Neural cell (in vitro differentiated cells): ENCODE measurements at regions not wholly inside any gene's neighbourhood (a gene's known extent, or its start where the extent isn't known, plus 50 kb on each side); places are given as distances from the start of the nearest gene placed in this dataset.

Experiments used
- H2AFZ ChIP-seq: fragments of 200-600, 300-800 bp; sonication (generic), shearing (Covaris generic); 2 replicates; pipeline ENCODE4 v1.6.0; 2014; ENCODE audit warnings: low read depth, mild to moderate bottlenecking, antibody characterized with exemption, low read length, moderate library complexity
- H3F3A ChIP-seq: fragments of 200-600 bp; shearing (Covaris generic); 2 replicates; pipeline ENCODE4 v1.6.1; 2016; ENCODE audit warnings: mild to moderate bottlenecking, moderate library complexity, mixed read lengths, antibody characterized with exemption, low read length; ENCODE audit not compliant: insufficient read depth, poor library complexity, severe bottlenecking
- H3K27ac ChIP-seq: fragments of 200-600, 300-800 bp; sonication (generic), shearing (Covaris generic); 2 replicates; pipeline ENCODE4 v1.5.1; 2014; ENCODE audit warnings: mild to moderate bottlenecking, low read length, moderate library complexity
- H3K27me3 ChIP-seq: fragments of 300-800, 200-600 bp; sonication (generic), shearing (Covaris generic); 2 replicates; pipeline ENCODE4 v1.6.0; 2014; ENCODE audit warnings: mild to moderate bottlenecking, low read depth, low read length, moderate library complexity; ENCODE audit not compliant: insufficient read depth
- H3K36me3 ChIP-seq: fragments of 300-800, 200-600 bp; sonication (generic), shearing (Covaris generic); 2 replicates; pipeline ENCODE4 v1.5.1; 2014; ENCODE audit warnings: mild to moderate bottlenecking, antibody characterized with exemption, low read length, moderate library complexity; ENCODE audit not compliant: insufficient read depth
- H3K4me2 ChIP-seq: fragments of 300-800, 200-600 bp; sonication (generic), shearing (Covaris generic); 2 replicates; pipeline ENCODE4 v1.6.0; 2014; ENCODE audit warnings: mild to moderate bottlenecking, low read length
- H3K4me3 ChIP-seq: fragments of 300-800, 200-600 bp; sonication (generic), shearing (Covaris generic); 2 replicates; pipeline ENCODE4 v1.5.1; 2014; ENCODE audit warnings: mild to moderate bottlenecking, low read length, moderate library complexity
- H3K79me2 ChIP-seq: fragments of 200-600 bp; shearing (Covaris generic); replicated peaks from 2 replicates; pipeline ENCODE4 v1.6.0; 2014; ENCODE audit warnings: mild to moderate bottlenecking, low read length, moderate library complexity; ENCODE audit not compliant: insufficient read depth
- H3K9ac ChIP-seq: fragments of 300-800, 200-600 bp; sonication (generic), shearing (Covaris generic); 2 replicates; pipeline ENCODE4 v1.6.1; 2016; ENCODE audit warnings: mild to moderate bottlenecking, low read length, mixed read lengths
- H3K9me2 ChIP-seq: fragments of 200-600 bp; shearing (Covaris generic); 2 replicates; pipeline ENCODE4 v1.6.1; 2016; ENCODE audit warnings: mild to moderate bottlenecking, low read length, mixed read lengths; ENCODE audit not compliant: insufficient read depth
- H3K9me3 ChIP-seq: fragments of 200-600, 300-800 bp; sonication (generic), shearing (Covaris generic); 2 replicates; pipeline ENCODE4 v1.6.1; 2016; ENCODE audit warnings: mild to moderate bottlenecking, mixed run types, low read length, moderate library complexity, mixed read lengths
- H4K20me1 ChIP-seq: fragments of 200-600 bp; shearing (Covaris generic); 2 replicates; pipeline ENCODE4 v1.6.1; 2016; ENCODE audit warnings: mild to moderate bottlenecking, mixed run types; ENCODE audit not compliant: insufficient read depth
- CTCF ChIP-seq: fragments of 450-650 bp; IDR thresholded peaks from 2 replicates; pipeline ENCODE4 v1.5.1; 2014; ENCODE audit warnings: antibody characterized with exemption, mild to moderate bottlenecking, moderate library complexity; ENCODE audit not compliant: poor library complexity, severe bottlenecking
- EP300 ChIP-seq: fragments of 450-650 bp; conservative IDR thresholded peaks from 2 replicates; pipeline ENCODE4 v1.6.1; 2014; ENCODE audit warnings: antibody characterized with exemption, mild to moderate bottlenecking, moderate library complexity; ENCODE audit not compliant: poor library complexity, severe bottlenecking
- EZH2 ChIP-seq: fragments of 200-600, 300-800 bp; shearing (Covaris generic), sonication (generic); IDR thresholded peaks from 2 replicates; pipeline ENCODE4 v1.6.1; 2014; ENCODE audit warnings: antibody characterized with exemption, low read length, borderline replicate concordance, mild to moderate bottlenecking; ENCODE audit not compliant: insufficient read depth, poor library complexity, severe bottlenecking
- MXI1 ChIP-seq: fragments of 450-650 bp; conservative IDR thresholded peaks from 2 replicates; pipeline ENCODE4 v1.6.1; 2014; ENCODE audit warnings: antibody characterized with exemption, mild to moderate bottlenecking; ENCODE audit not compliant: poor library complexity, severe bottlenecking
- POLR2AphosphoS5 ChIP-seq: IDR thresholded peaks from 2 replicates; pipeline ENCODE4 v1.6.1; 2012
- RAD21 ChIP-seq: fragments of 450-650 bp; conservative IDR thresholded peaks from 2 replicates; pipeline ENCODE4 v1.6.1; 2014; ENCODE audit warnings: antibody characterized with exemption, mild to moderate bottlenecking, moderate library complexity
- REST ChIP-seq: IDR thresholded peaks from 2 replicates; pipeline ENCODE4 v1.6.1; 2012; ENCODE audit warnings: borderline replicate concordance
- SMC3 ChIP-seq: fragments of 450-650 bp; conservative IDR thresholded peaks from 2 replicates; pipeline ENCODE4 v1.6.1; 2014; ENCODE audit warnings: antibody characterized with exemption, mild to moderate bottlenecking, moderate library complexity; ENCODE audit not compliant: poor library complexity
- TAF1 ChIP-seq: IDR thresholded peaks from 2 replicates; pipeline ENCODE4 v1.6.1; 2012; ENCODE audit warnings: low read depth

DNA sequence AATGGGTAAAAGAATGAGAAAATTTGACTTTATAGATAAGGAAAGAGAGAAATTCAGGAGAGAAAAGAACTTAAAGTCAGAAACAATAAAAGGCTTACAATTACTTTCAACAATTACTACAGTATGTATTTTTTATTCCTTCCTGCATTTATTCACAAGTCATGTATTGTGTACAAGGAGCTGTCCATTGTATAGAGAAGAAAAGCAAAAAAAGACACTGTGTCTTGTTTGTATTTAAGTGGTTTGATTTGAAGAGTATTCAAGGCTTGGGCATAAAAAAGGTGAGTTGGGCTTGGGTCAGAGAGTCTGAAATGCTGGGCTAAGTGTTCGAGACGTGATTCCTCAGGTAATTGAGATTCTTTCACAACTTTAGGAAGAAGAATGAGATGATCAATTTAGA lies 394.2 kb upstream of the ROBO2 start:
- no peaks in the 10 kb centered on the region for H3K9me3 ChIP-seq
- no peak overlapping the region for H2AFZ ChIP-seq
- no peak overlapping the region for H3K27ac ChIP-seq
- H3K9me2 ChIP-seq: no peaks in the 10 kb centered on the region
- H3K79me2 ChIP-seq: no peaks in the 10 kb centered on the region
- TF ChIP-seq CTCF: no peak
- TF ChIP-seq POLR2AphosphoS5: no peak
- TF ChIP-seq EP300: no peak
- TF ChIP-seq MXI1: no peak
- no peak for TF ChIP-seq TAF1
- TF ChIP-seq EZH2: no peak
- TF ChIP-seq REST: no peak
- TF ChIP-seq SMC3: no peak
- no peak for TF ChIP-seq RAD21
- H3K9ac ChIP-seq: no peak overlapping the region
- H4K20me1 ChIP-seq: no peaks in the 10 kb centered on the region
- no peak overlapping the region for H3K4me2 ChIP-seq
- no peak overlapping the region for H3K4me3 ChIP-seq
- no peaks in the 10 kb centered on the region for H3F3A ChIP-seq
- no peaks in the 10 kb centered on the region for H3K27me3 ChIP-seq
- no peaks in the 10 kb centered on the region for H3K36me3 ChIP-seq

- Histone ChIP-seq H3F3A (no peaks in the 10 kb centered on the region), H2AFZ (no peak overlapping the region), H3K27ac (no peak overlapping the region), H3K9ac (no peak overlapping the region), H3K4me2 (no peak overlapping the region), H3K9me3 (no peaks in the 10 kb centered on the region), H3K4me3 (no peak overlapping the region), H3K9me2 (no peaks in the 10 kb centered on the region), H3K36me3 (no peaks in the 10 kb centered on the region), H3K27me3 (no peaks in the 10 kb centered on the region), H4K20me1 (no peaks in the 10 kb centered on the region), H3K79me2 (no peaks in the 10 kb centered on the region)
- no peak for TF ChIP-seq SMC3
- TF ChIP-seq RAD21: no peak
- TF ChIP-seq POLR2AphosphoS5: no peak
- TF ChIP-seq CTCF: no peak
- TF ChIP-seq EZH2: no peak
- TF ChIP-seq TAF1: no peak
- TF ChIP-seq MXI1: no peak
- no peak for TF ChIP-seq EP300
- no peak for TF ChIP-seq REST
Observed at GRCh38 chr3:76646921-76647562, 392.9 kb upstream of the ROBO2 start.
